ENCODE measurements at regions not wholly inside any gene's neighbourhood (a gene's known extent, or its start where the extent isn't known, plus 50 kb on each side); places are given as distances from the start of the nearest gene placed in this dataset.

GRCh38 chr4:126180642-126181041 lies 865.9 kb downstream of the FAT4 start:
- no peak for TF ChIP-seq GATA3 (IDR thresholded peaks at IDR 0.05; ENCODE audit: low read depth, low read length)
- TF ChIP-seq GATA2 (IDR thresholded peaks at IDR 0.05; ENCODE audit: low read depth, low read length): no peak

- TF ChIP-seq GATA2 (IDR thresholded peaks at IDR 0.05; ENCODE audit: low read depth, low read length) (no peak), GATA3 (IDR thresholded peaks at IDR 0.05; ENCODE audit: low read depth, low read length) (no peak)
Observed at GRCh38 chr4:126182336-126182735, 867.6 kb downstream of the FAT4 start.

- TF ChIP-seq GATA3 (IDR thresholded peaks at IDR 0.05; ENCODE audit: low read depth, low read length) (no peak), GATA2 (IDR thresholded peaks at IDR 0.05; ENCODE audit: low read depth, low read length) (no peak)
Observed at GRCh38 chr4:126182786-126183185, 868.0 kb downstream of the FAT4 start.

- TF ChIP-seq GATA2 (IDR thresholded peaks at IDR 0.05; ENCODE audit: low read depth, low read length) (no peak), GATA3 (IDR thresholded peaks at IDR 0.05; ENCODE audit: low read depth, low read length) (no peak)
Observed at GRCh38 chr4:126183206-126183605, 868.5 kb downstream of the FAT4 start.

GRCh38 chr4:126191536-126191935 lies 876.8 kb downstream of the FAT4 start:
- no peak for TF ChIP-seq GATA2 (IDR thresholded peaks at IDR 0.05; ENCODE audit: low read depth, low read length)
- no peak for TF ChIP-seq GATA3 (IDR thresholded peaks at IDR 0.05; ENCODE audit: low read depth, low read length)

GRCh38 chr4:126192506-126192905 lies 877.8 kb downstream of the FAT4 start:
- TF ChIP-seq GATA3 (IDR thresholded peaks at IDR 0.05; ENCODE audit: low read depth, low read length) (no peak), GATA2 (IDR thresholded peaks at IDR 0.05; ENCODE audit: low read depth, low read length) (no peak)

GRCh38 chr4:126202226-126202625 lies 887.5 kb downstream of the FAT4 start:
- TF ChIP-seq GATA3 (IDR thresholded peaks at IDR 0.05; ENCODE audit: low read depth, low read length) (no peak), GATA2 (IDR thresholded peaks at IDR 0.05; ENCODE audit: low read depth, low read length) (no peak)

- no peak for TF ChIP-seq GATA2 (IDR thresholded peaks at IDR 0.05; ENCODE audit: low read depth, low read length)
- no peak for TF ChIP-seq GATA3 (IDR thresholded peaks at IDR 0.05; ENCODE audit: low read depth, low read length)
Observed at GRCh38 chr4:126207910-126208309, 893.2 kb downstream of the FAT4 start.

- TF ChIP-seq GATA2 (IDR thresholded peaks at IDR 0.05; ENCODE audit: low read depth, low read length) (no peak), GATA3 (IDR thresholded peaks at IDR 0.05; ENCODE audit: low read depth, low read length) (no peak)
Observed at GRCh38 chr4:126209147-126209546, 894.4 kb downstream of the FAT4 start.

GRCh38 chr4:126213996-126214395 lies 899.2 kb downstream of the FAT4 start:
- TF ChIP-seq GATA2 (IDR thresholded peaks at IDR 0.05; ENCODE audit: low read depth, low read length) (no peak), GATA3 (IDR thresholded peaks at IDR 0.05; ENCODE audit: low read depth, low read length) (no peak)

- TF ChIP-seq GATA2 (IDR thresholded peaks at IDR 0.05; ENCODE audit: low read depth, low read length) (no peak), GATA3 (IDR thresholded peaks at IDR 0.05; ENCODE audit: low read depth, low read length) (no peak)
Observed at GRCh38 chr4:126215759-126216158, 901.0 kb downstream of the FAT4 start.

- TF ChIP-seq GATA3 (IDR thresholded peaks at IDR 0.05; ENCODE audit: low read depth, low read length) (no peak), GATA2 (IDR thresholded peaks at IDR 0.05; ENCODE audit: low read depth, low read length) (no peak)
Observed at GRCh38 chr4:126216611-126217010, 901.9 kb downstream of the FAT4 start.

GRCh38 chr4:126221282-126221681 lies 906.5 kb downstream of the FAT4 start:
- TF ChIP-seq GATA3 (IDR thresholded peaks at IDR 0.05; ENCODE audit: low read depth, low read length): no peak
- TF ChIP-seq GATA2 (IDR thresholded peaks at IDR 0.05; ENCODE audit: low read depth, low read length): no peak

GRCh38 chr4:126221717-126222340 lies 907.1 kb downstream of the FAT4 start:
- TF ChIP-seq GATA3 (IDR thresholded peaks at IDR 0.05; ENCODE audit: low read depth, low read length): peak; percentile 95
- TF ChIP-seq GATA2 (IDR thresholded peaks at IDR 0.05; ENCODE audit: low read depth, low read length): peak; percentile 95

- TF ChIP-seq GATA3 (IDR thresholded peaks at IDR 0.05; ENCODE audit: low read depth, low read length): no peak
- TF ChIP-seq GATA2 (IDR thresholded peaks at IDR 0.05; ENCODE audit: low read depth, low read length): no peak
Observed at GRCh38 chr4:126223784-126224407, 909.1 kb downstream of the FAT4 start.

All from SH-SY5Y (cell line).